Liver (tissue), 8 donors: ENCODE measurements at regions not wholly inside any gene's neighbourhood (a gene's known extent, or its start where the extent isn't known, plus 50 kb on each side); places are given as distances from the start of the nearest gene placed in this dataset.

Experiments
- DNase-seq: peaks from one replicate; pipeline ENCODE4 v3.0.0-alpha.2; 2017; ENCODE audit warnings: low spot score
- H3K27ac ChIP-seq, 2 donors: one replicate each; pipeline ENCODE4 v1.7.0; 2013; ENCODE audit warnings: inconsistent platforms in 2 of 2, low read length in 2 of 2, control low read depth in 1 of 2, low read depth in 1 of 2, mild to moderate bottlenecking in 1 of 2
- H3K27me3 ChIP-seq, 4 donors: one replicate each; pipeline versions ENCODE4 v1.6.1 to v1.7.0; 2013; ENCODE audit warnings: low read length in 3 of 4, inconsistent platforms in 1 of 4, mild to moderate bottlenecking in 1 of 4, moderate library complexity in 1 of 4; ENCODE audit not compliant: control insufficient read depth in 4 of 4, insufficient read depth in 4 of 4
- H3K36me3 ChIP-seq, 4 donors: one replicate each; pipeline versions ENCODE4 v1.6.1 to v1.7.0; 2013; ENCODE audit warnings: low read length in 3 of 4, mild to moderate bottlenecking in 3 of 4, low read depth in 1 of 4, moderate library complexity in 1 of 4; ENCODE audit not compliant: control insufficient read depth in 4 of 4, insufficient read depth in 3 of 4
- H3K4me1 ChIP-seq, 4 donors: one replicate each; pipeline versions ENCODE4 v1.6.1 to v1.7.0; 2013; ENCODE audit warnings: low read length in 3 of 4, mild to moderate bottlenecking in 3 of 4, moderate library complexity in 1 of 4; ENCODE audit not compliant: control insufficient read depth in 4 of 4, insufficient read depth in 4 of 4
- H3K4me3 ChIP-seq, 3 donors: one replicate each; pipeline versions ENCODE4 v1.6.1 to v1.7.0; 2013; ENCODE audit warnings: low read length in 3 of 3, control low read depth in 1 of 3, low read depth in 1 of 3, mild to moderate bottlenecking in 1 of 3
- H3K9ac ChIP-seq, 2 donors: one replicate each; pipeline ENCODE4 v1.7.0; 2013; ENCODE audit warnings: low read length in 2 of 2, mild to moderate bottlenecking in 2 of 2, moderate library complexity in 2 of 2, control low read depth in 1 of 2, low read depth in 1 of 2
- H3K9me3 ChIP-seq, 4 donors: one replicate each; pipeline versions ENCODE4 v1.6.1 to v1.7.0; 2013; ENCODE audit warnings: low read length in 3 of 4; ENCODE audit not compliant: control insufficient read depth in 4 of 4
- EGR1 ChIP-seq, 2 donors: IDR thresholded peaks; 2 replicates each; pipeline ENCODE4 v1.6.1; 2016 to 2018; ENCODE audit warnings: antibody characterized with exemption in 2 of 2, low read depth in 2 of 2
- FOXA1 ChIP-seq: IDR thresholded peaks from 2 replicates; pipeline ENCODE4 v1.6.1; 2016; ENCODE audit warnings: antibody characterized with exemption
- FOXA2 ChIP-seq: IDR thresholded peaks from 2 replicates; pipeline ENCODE4 v1.6.1; 2016; ENCODE audit warnings: antibody characterized with exemption
- GABPA ChIP-seq, 2 donors: IDR thresholded peaks in 1 of 2; conservative IDR thresholded peaks in 1 of 2; 2 replicates each; pipeline ENCODE4 v1.6.1; 2016; ENCODE audit warnings: antibody characterized with exemption in 2 of 2, mild to moderate bottlenecking in 1 of 2, moderate library complexity in 1 of 2
- HNF4A ChIP-seq, 2 donors: conservative IDR thresholded peaks; 2 replicates each; pipeline ENCODE4 v1.6.1; 2016; ENCODE audit warnings: antibody characterized with exemption in 2 of 2, mild to moderate bottlenecking in 2 of 2
- HNF4G ChIP-seq: IDR thresholded peaks from 2 replicates; pipeline ENCODE4 v1.6.1; 2016; ENCODE audit warnings: antibody characterized with exemption
- JUND ChIP-seq, 2 donors: IDR thresholded peaks; 2 replicates each; pipeline ENCODE4 v1.6.1; 2016; ENCODE audit warnings: antibody characterized with exemption in 2 of 2
- NR2F2 ChIP-seq: IDR thresholded peaks from 2 replicates; pipeline ENCODE4 v1.6.1; 2016; ENCODE audit warnings: antibody characterized with exemption
- RAD21 ChIP-seq, 2 donors: IDR thresholded peaks; 2 replicates each; pipeline ENCODE4 v1.6.1; 2016; ENCODE audit warnings: antibody characterized with exemption in 2 of 2, mild to moderate bottlenecking in 2 of 2
- RXRA ChIP-seq, 2 donors: IDR thresholded peaks; 2 replicates each; pipeline ENCODE4 v1.6.1; 2017 to 2018; ENCODE audit warnings: antibody characterized with exemption in 2 of 2, mild to moderate bottlenecking in 1 of 2
- SP1 ChIP-seq: IDR thresholded peaks from 2 replicates; pipeline ENCODE4 v1.6.1; 2018; ENCODE audit warnings: antibody characterized with exemption, mild to moderate bottlenecking
- TAF1 ChIP-seq: conservative IDR thresholded peaks from 2 replicates; pipeline ENCODE4 v1.6.1; 2016; ENCODE audit warnings: antibody characterized with exemption, mild to moderate bottlenecking
- YY1 ChIP-seq: IDR thresholded peaks from 2 replicates; pipeline ENCODE4 v1.6.1; 2016; ENCODE audit warnings: antibody characterized with exemption, mild to moderate bottlenecking
- WGBS: extraction: QIAGEN DNeasy Blood & Tissue Kit; methylation state at CpG from one replicate; pipeline ENCODE4 v1.1.7; 2013; 5-methylcytosine and 5-hydroxymethylcytosine counted together
- TF ChIP-seq, protein P1 (sequence below): IDR thresholded peaks from 2 replicates; pipeline ENCODE4 v1.6.1; 2016; ENCODE audit warnings: antibody characterized with exemption
- TF ChIP-seq, protein P2 (sequence below): IDR thresholded peaks from 2 replicates; pipeline ENCODE4 v1.6.1; 2016; ENCODE audit warnings: antibody characterized with exemption
- TF ChIP-seq, protein P3 (sequence below): IDR thresholded peaks from 2 replicates; pipeline ENCODE4 v1.6.1; 2016; ENCODE audit warnings: antibody characterized with exemption, mild to moderate bottlenecking
- TF ChIP-seq, protein P4 (sequence below): IDR thresholded peaks from 2 replicates; pipeline ENCODE4 v1.6.1; 2016; ENCODE audit warnings: antibody characterized with exemption
- TF ChIP-seq, protein P5 (sequence below): fragments of 150-350 bp; IDR thresholded peaks from 2 replicates; pipeline ENCODE4 v1.5.1; 2017; ENCODE audit warnings: improper control_type of control experiment, low read depth, low read length; ENCODE audit not compliant: missing input control
- donor health status: healthy.
- donor health status: healthy.
- donor health status: healthy.
- donor health status: healthy.
- donor health status: healthy.

DNA sequence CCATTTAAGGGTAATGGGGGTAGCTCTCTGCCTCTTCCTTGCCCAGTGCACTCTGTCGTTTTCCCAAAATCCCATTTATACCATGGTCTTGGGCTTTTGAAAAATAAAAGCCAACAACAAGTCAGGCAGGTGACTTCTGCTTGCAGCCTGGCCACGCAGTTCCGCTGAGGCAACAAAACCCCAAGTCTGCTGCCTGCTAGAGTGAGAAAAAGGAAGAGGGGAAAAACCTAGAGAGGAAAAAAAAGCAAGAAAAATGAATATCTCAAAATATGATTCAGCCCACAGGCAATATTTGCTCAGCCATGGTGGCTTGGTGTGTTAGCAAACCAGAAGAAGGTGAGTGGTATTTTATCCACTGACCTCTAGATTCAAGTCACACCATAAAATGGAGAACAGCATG is 148.2 kb upstream of the FSTL4 start:
- Histone ChIP-seq H3K36me3 (no peaks in the 10 kb centered on the region), H3K27ac (no peak overlapping the region), H3K4me3 (no peak overlapping the region), H3K27me3 (peaks cover 0 to 4% (median 0%) of the 10 kb centered on the region in 4 donors), H3K9me3 (no peaks in the 10 kb centered on the region), H3K4me1 (no peaks in the 10 kb centered on the region), H3K9ac (no peak overlapping the region)
- 95% methylated on average over 3 of the region's 3 CpGs for WGBS
- DNase-seq = no peak
- no peak for TF ChIP-seq EGR1 (IDR thresholded peaks at IDR 0.05; ENCODE audit: low read depth in 2 of 2)
- TF ChIP-seq, protein P1, sequence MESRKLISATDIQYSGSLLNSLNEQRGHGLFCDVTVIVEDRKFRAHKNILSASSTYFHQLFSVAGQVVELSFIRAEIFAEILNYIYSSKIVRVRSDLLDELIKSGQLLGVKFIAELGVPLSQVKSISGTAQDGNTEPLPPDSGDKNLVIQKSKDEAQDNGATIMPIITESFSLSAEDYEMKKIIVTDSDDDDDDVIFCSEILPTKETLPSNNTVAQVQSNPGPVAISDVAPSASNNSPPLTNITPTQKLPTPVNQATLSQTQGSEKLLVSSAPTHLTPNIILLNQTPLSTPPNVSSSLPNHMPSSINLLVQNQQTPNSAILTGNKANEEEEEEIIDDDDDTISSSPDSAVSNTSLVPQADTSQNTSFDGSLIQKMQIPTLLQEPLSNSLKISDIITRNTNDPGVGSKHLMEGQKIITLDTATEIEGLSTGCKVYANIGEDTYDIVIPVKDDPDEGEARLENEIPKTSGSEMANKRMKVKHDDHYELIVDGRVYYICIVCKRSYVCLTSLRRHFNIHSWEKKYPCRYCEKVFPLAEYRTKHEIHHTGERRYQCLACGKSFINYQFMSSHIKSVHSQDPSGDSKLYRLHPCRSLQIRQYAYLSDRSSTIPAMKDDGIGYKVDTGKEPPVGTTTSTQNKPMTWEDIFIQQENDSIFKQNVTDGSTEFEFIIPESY = no peak
- TF ChIP-seq, protein P2, sequence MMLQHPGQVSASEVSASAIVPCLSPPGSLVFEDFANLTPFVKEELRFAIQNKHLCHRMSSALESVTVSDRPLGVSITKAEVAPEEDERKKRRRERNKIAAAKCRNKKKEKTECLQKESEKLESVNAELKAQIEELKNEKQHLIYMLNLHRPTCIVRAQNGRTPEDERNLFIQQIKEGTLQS = no peak

DNA sequence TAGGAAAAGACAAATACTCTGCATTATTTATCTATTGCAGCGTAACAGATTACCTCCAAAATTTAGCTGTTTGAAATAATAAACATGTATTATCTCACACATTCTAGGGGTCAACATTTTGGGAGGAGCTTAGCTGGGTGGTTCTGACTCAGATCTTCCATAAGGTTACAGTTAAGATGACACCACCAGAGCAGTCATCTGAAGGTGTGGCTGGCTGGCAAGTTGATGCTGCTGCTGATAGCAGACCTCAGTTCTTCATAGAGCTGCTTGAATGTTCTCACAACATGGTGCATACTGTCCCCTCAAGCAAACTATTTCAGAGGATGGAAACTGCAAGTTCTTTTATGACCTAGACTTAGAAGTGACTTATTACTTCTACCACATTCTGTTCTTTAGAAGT is 146.3 kb upstream of the FSTL4 start:
- Histone ChIP-seq H3K4me3 (no peak overlapping the region), H3K27me3 (peaks cover 0 to 8% (median 0%) of the 10 kb centered on the region in 4 donors), H3K27ac (no peak overlapping the region), H3K9me3 (no peaks in the 10 kb centered on the region), H3K9ac (no peak overlapping the region), H3K4me1 (no peaks in the 10 kb centered on the region), H3K36me3 (no peaks in the 10 kb centered on the region)
- WGBS = 96% methylated on average over 1 of the region's 1 CpG
- DNase-seq = no peak
- TF ChIP-seq, protein P3, sequence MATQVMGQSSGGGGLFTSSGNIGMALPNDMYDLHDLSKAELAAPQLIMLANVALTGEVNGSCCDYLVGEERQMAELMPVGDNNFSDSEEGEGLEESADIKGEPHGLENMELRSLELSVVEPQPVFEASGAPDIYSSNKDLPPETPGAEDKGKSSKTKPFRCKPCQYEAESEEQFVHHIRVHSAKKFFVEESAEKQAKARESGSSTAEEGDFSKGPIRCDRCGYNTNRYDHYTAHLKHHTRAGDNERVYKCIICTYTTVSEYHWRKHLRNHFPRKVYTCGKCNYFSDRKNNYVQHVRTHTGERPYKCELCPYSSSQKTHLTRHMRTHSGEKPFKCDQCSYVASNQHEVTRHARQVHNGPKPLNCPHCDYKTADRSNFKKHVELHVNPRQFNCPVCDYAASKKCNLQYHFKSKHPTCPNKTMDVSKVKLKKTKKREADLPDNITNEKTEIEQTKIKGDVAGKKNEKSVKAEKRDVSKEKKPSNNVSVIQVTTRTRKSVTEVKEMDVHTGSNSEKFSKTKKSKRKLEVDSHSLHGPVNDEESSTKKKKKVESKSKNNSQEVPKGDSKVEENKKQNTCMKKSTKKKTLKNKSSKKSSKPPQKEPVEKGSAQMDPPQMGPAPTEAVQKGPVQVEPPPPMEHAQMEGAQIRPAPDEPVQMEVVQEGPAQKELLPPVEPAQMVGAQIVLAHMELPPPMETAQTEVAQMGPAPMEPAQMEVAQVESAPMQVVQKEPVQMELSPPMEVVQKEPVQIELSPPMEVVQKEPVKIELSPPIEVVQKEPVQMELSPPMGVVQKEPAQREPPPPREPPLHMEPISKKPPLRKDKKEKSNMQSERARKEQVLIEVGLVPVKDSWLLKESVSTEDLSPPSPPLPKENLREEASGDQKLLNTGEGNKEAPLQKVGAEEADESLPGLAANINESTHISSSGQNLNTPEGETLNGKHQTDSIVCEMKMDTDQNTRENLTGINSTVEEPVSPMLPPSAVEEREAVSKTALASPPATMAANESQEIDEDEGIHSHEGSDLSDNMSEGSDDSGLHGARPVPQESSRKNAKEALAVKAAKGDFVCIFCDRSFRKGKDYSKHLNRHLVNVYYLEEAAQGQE = no peak
- TF ChIP-seq HNF4G (no peak), SP1 (no peak), NR2F2 (no peak), RXRA (IDR thresholded peaks at IDR 0.05) (no peak), JUND (IDR thresholded peaks at IDR 0.05) (no peak), FOXA2 (no peak), EGR1 (IDR thresholded peaks at IDR 0.05; ENCODE audit: low read depth in 2 of 2) (no peak), TAF1 (no peak), HNF4A (conservative IDR thresholded peaks at IDR 0.05) (no peak), RAD21 (IDR thresholded peaks at IDR 0.05) (no peak), FOXA1 (no peak), YY1 (no peak), GABPA (IDR thresholded peaks at IDR 0.05 in 1 of 2, conservative IDR thresholded peaks at IDR 0.05 in 1 of 2) (no peak)
- TF ChIP-seq, protein P4, sequence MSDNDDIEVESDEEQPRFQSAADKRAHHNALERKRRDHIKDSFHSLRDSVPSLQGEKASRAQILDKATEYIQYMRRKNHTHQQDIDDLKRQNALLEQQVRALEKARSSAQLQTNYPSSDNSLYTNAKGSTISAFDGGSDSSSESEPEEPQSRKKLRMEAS = no peak
- TF ChIP-seq, protein P1 = no peak
- TF ChIP-seq, protein P2 = no peak
- TF ChIP-seq, protein P5, sequence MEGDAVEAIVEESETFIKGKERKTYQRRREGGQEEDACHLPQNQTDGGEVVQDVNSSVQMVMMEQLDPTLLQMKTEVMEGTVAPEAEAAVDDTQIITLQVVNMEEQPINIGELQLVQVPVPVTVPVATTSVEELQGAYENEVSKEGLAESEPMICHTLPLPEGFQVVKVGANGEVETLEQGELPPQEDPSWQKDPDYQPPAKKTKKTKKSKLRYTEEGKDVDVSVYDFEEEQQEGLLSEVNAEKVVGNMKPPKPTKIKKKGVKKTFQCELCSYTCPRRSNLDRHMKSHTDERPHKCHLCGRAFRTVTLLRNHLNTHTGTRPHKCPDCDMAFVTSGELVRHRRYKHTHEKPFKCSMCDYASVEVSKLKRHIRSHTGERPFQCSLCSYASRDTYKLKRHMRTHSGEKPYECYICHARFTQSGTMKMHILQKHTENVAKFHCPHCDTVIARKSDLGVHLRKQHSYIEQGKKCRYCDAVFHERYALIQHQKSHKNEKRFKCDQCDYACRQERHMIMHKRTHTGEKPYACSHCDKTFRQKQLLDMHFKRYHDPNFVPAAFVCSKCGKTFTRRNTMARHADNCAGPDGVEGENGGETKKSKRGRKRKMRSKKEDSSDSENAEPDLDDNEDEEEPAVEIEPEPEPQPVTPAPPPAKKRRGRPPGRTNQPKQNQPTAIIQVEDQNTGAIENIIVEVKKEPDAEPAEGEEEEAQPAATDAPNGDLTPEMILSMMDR = no peak
